ENCODE measurements at regions not wholly inside any gene's neighbourhood (a gene's known extent, or its start where the extent isn't known, plus 50 kb on each side); places are given as distances from the start of the nearest gene placed in this dataset.

DNA sequence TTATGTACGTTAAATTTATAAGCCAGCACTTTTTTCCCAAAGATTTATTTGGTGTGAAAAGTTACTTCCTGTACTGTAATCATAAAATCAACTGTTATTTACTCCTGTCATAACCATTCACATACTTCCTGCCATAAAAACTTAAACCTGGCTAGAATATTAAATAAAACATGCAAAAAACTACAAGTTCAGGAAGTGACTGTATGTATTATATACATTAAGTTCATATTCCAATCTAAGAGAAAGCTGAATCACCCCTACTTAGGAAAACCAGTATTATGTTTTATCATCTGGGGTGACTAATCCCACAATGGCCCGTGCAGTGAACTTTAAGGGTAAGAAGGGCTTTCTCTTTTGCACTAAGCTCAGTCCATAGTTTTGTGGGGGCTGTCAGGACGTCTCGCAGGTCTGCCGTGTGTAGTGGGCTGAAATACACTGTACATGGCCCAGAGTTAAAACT, 183.7 kb upstream of the KLF14 start:
- peak in 2 of 3 donors; percentile 65 to 76 for DNase-seq
- POLR2A ChIA-PET = no interaction called here
- H3K9me3 ChIP-seq (ENCODE audit: control extremely low read depth in 1 of 5, control insufficient read depth in 4 of 5, insufficient read depth in 2 of 5, low read depth in 1 of 5, low read length in 4 of 5) = no peaks in the 10 kb centered on the region
- H3K36me3 ChIP-seq (ENCODE audit: control insufficient read depth in 4 of 4, insufficient read depth in 4 of 4, low read length in 3 of 4) = peaks cover 0 to 45% (median 6%) of the 10 kb centered on the region in 4 experiments
- no peaks in the 10 kb centered on the region for H3K27me3 ChIP-seq (replicated peaks in 2 of 5; ENCODE audit: control insufficient read depth in 4 of 5, insufficient read depth in 5 of 5, low read length in 4 of 5)
- no peak overlapping the region for H3K27ac ChIP-seq (ENCODE audit: insufficient read depth in 1 of 2, low read depth in 1 of 2, low read length in 2 of 2, poor library complexity in 1 of 2, severe bottlenecking in 2 of 2)
- H3K4me3 ChIP-seq (ENCODE audit: control insufficient read depth in 1 of 7, extremely low read depth in 1 of 7, insufficient read depth in 4 of 7, low read depth in 2 of 7, low read length in 6 of 7) = peak overlapping the region in 1 of 7 experiments; percentile 2
- H3K4me1 ChIP-seq (ENCODE audit: control extremely low read depth in 1 of 4, control insufficient read depth in 4 of 4, insufficient read depth in 4 of 4, low read length in 3 of 4) = peaks cover 14 to 58% (median 37%) of the 10 kb centered on the region in 4 experiments
- WGBS (ENCODE audit: insufficient coverage) = 50% methylated on average over 4 of the region's 5 CpGs
- CTCF ChIA-PET = interaction anchor here (0.7 to 2.4 kb wide), 4 partner anchors 9 to 78 kb away, joined by 3 to 15 read pairs (median 4); no protein-coding TSS in a partner anchor

DNA sequence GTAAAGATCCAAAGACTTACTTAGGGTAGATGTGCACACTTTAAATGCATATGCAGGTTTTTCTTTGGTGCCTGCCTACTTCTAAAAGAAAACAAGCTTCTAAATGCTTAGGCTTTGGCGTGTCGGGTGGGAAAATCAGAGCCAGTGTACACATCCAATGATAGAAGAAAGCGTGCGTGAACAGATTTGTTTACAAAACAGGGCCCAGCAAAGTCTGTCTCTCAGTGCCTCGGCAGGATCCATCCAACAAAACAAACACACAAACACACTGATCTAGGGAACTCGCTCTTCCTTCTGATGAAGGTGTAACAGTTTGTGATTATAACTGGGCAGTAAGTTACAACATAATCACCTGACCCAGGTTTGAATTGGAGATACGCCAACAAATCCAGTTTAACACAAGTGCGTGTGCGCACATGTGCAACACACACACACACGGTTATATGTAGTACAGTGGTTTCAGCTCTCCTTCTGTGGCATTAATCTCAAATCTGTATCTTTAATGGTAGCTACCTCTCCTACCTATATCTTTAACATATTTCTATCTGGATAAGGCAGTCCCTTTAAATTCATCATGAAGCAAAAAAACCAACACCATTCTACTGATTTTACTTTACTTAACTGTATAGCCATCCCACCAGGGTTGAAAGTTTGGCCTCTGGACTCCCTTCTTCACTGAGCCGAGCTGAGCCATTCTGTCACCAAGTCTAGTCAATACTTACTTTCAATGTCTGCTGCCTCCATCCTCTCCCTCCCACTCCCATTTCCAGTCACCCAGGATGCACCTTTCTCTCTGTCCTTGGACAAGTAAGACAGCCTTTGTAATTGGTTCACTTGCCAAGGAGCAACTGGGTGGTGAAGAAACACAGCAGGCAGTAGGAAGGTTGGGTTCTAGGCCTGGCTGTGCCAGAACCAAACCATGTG, 184.4 kb upstream of the KLF14 start:
- H3K4me3 ChIP-seq (ENCODE audit: control insufficient read depth in 1 of 7, extremely low read depth in 1 of 7, insufficient read depth in 4 of 7, low read depth in 2 of 7, low read length in 6 of 7) = peak overlapping the region in 1 of 7 experiments; percentile 2
- H3K27ac ChIP-seq (ENCODE audit: insufficient read depth in 1 of 2, low read depth in 1 of 2, low read length in 2 of 2, poor library complexity in 1 of 2, severe bottlenecking in 2 of 2) = peak overlapping the region in 1 of 2 experiments; percentile 1
- no peaks in the 10 kb centered on the region for H3K27me3 ChIP-seq (replicated peaks in 2 of 5; ENCODE audit: control insufficient read depth in 4 of 5, insufficient read depth in 5 of 5, low read length in 4 of 5)
- H3K4me1 ChIP-seq (ENCODE audit: control extremely low read depth in 1 of 4, control insufficient read depth in 4 of 4, insufficient read depth in 4 of 4, low read length in 3 of 4) = peaks cover 14 to 52% (median 32%) of the 10 kb centered on the region in 4 experiments
- 93% methylated on average over 8 of the region's 11 CpGs for WGBS (ENCODE audit: insufficient coverage)
- DNase-seq = no peak
- H3K9me3 ChIP-seq (ENCODE audit: control extremely low read depth in 1 of 5, control insufficient read depth in 4 of 5, insufficient read depth in 2 of 5, low read depth in 1 of 5, low read length in 4 of 5) = no peaks in the 10 kb centered on the region
- H3K36me3 ChIP-seq (ENCODE audit: control insufficient read depth in 4 of 4, insufficient read depth in 4 of 4, low read length in 3 of 4) = peaks cover 0 to 46% (median 6%) of the 10 kb centered on the region in 4 experiments
- POLR2A ChIA-PET = no interaction called here
- CTCF ChIA-PET = interaction anchor here (0.7 to 2.4 kb wide), 4 partner anchors 9 to 77 kb away, joined by 3 to 15 read pairs (median 4); no protein-coding TSS in a partner anchor

DNA sequence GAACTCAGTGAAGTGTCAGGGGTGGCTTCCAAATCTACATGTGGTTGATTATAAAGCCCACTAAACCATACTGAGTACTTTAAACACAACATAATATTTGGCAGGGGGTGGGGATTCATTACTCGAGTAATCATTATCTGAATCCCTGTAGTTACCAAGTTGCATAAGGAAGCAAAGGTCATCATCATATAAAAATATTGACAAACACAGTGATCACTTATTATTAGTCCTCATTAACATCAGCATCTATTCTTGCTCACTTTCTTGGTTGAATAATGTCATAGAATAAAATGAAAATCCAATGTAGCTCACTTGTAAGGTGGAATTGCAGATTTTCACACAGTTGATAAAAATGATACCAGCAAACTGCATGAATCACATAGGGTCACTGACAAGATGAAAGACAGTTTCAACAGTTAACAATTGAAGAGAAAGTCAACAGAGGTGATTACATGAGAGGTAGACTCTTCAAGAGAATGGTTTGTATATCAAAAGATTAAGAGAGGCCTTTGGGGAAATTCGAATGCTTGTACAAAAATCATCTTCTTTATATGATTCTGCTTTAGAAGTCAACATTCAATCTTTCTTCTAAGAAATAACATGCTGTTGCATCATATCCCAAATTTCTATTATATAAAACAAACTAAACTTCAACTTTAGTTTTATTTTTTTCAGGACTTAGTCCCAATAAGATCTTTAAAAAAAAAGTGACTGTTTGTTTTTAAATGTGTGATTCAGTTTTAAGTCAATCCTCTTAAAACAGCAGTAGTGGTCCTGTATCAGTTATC, 185.5 kb upstream of the KLF14 start:
- no CpG with 5 or more reads among the region's 2 CpGs for WGBS (ENCODE audit: insufficient coverage)
- ChIA-PET POLR2A (no interaction called here), CTCF (interaction anchor here (2.4 kb wide), 1 partner anchor 12 kb away, joined by 15 read pairs; no protein-coding TSS in a partner anchor)
- Histone ChIP-seq H3K4me3 (ENCODE audit: control insufficient read depth in 1 of 7, extremely low read depth in 1 of 7, insufficient read depth in 4 of 7, low read depth in 2 of 7, low read length in 6 of 7) (no peak overlapping the region), H3K9me3 (ENCODE audit: control extremely low read depth in 1 of 5, control insufficient read depth in 4 of 5, insufficient read depth in 2 of 5, low read depth in 1 of 5, low read length in 4 of 5) (no peaks in the 10 kb centered on the region), H3K4me1 (ENCODE audit: control extremely low read depth in 1 of 4, control insufficient read depth in 4 of 4, insufficient read depth in 4 of 4, low read length in 3 of 4) (peaks cover 6 to 49% (median 26%) of the 10 kb centered on the region in 4 experiments), H3K27me3 (replicated peaks in 2 of 5; ENCODE audit: control insufficient read depth in 4 of 5, insufficient read depth in 5 of 5, low read length in 4 of 5) (no peaks in the 10 kb centered on the region), H3K36me3 (ENCODE audit: control insufficient read depth in 4 of 4, insufficient read depth in 4 of 4, low read length in 3 of 4) (peaks cover 0 to 52% (median 6%) of the 10 kb centered on the region in 4 experiments), H3K27ac (ENCODE audit: insufficient read depth in 1 of 2, low read depth in 1 of 2, low read length in 2 of 2, poor library complexity in 1 of 2, severe bottlenecking in 2 of 2) (no peak overlapping the region)
- DNase-seq = no peak

DNA sequence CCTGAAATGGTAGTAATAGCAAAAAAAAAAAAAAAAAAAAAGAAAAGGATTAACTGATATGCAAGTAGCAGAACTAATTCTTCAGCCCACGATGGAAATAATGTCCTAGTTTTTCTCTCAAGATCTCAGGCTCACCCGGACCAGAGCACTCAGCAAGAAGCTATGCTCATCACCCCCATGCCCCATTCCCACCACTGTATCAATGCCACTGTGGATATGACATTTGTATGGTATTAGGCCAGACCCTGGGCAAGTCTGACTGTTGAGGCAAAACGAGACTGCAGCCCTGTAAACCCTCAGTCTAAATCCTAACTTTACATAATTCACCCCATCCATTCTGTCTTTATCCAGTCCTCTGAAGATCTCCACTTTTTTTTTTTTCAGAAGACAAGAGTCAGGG, 186.1 kb upstream of the KLF14 start:
- Histone ChIP-seq H3K36me3 (ENCODE audit: control insufficient read depth in 4 of 4, insufficient read depth in 4 of 4, low read length in 3 of 4) (peaks cover 0 to 54% (median 6%) of the 10 kb centered on the region in 4 experiments), H3K27ac (ENCODE audit: insufficient read depth in 1 of 2, low read depth in 1 of 2, low read length in 2 of 2, poor library complexity in 1 of 2, severe bottlenecking in 2 of 2) (no peak overlapping the region), H3K4me3 (ENCODE audit: control insufficient read depth in 1 of 7, extremely low read depth in 1 of 7, insufficient read depth in 4 of 7, low read depth in 2 of 7, low read length in 6 of 7) (no peak overlapping the region), H3K27me3 (replicated peaks in 2 of 5; ENCODE audit: control insufficient read depth in 4 of 5, insufficient read depth in 5 of 5, low read length in 4 of 5) (no peaks in the 10 kb centered on the region), H3K4me1 (ENCODE audit: control extremely low read depth in 1 of 4, control insufficient read depth in 4 of 4, insufficient read depth in 4 of 4, low read length in 3 of 4) (peaks cover 3 to 49% (median 27%) of the 10 kb centered on the region in 4 experiments), H3K9me3 (ENCODE audit: control extremely low read depth in 1 of 5, control insufficient read depth in 4 of 5, insufficient read depth in 2 of 5, low read depth in 1 of 5, low read length in 4 of 5) (no peaks in the 10 kb centered on the region)
- no peak for DNase-seq
- ChIA-PET POLR2A (no interaction called here), CTCF (no interaction called here)
- 100% methylated on average over 2 of the region's 3 CpGs for WGBS (ENCODE audit: insufficient coverage)

DNA sequence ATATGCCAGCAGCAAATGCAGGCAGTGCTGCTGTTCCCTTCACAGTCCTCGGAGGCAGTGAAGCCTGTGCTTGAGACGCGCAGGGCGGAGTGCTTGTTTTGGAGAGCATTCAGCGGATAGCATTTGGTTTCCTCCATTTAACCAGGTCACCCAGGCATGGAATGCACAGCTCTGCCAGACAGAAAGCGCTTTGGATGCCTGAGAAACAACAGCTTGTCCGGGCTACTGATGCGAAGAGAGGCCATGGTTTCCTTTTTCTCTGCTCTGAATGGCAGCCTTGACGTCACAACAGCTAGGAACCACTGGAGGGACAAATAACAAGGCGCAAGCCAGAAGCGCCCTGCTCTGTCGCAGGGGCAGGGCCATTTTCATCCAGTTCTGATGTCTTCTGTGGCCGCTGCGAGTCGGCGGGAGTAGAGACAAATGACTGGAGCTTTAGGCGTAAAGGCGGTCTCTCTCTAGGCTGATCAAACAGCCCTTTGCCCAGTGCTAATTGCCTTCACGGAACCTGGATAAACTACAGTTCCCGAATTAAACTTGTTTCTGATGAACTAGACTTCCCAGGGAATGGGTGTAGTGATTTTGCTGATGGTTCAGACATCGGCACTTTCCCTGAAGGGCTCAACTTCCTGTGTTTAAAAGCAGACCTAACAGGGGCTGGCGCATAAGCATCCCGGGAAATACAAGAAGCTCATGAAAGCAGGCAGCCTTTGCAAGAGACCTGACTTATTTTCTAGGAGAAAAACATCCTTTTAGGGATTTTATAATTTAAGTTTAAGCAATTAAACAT, 187.6 kb upstream of the KLF14 start:
- H3K27ac ChIP-seq (ENCODE audit: insufficient read depth in 1 of 2, low read depth in 1 of 2, low read length in 2 of 2, poor library complexity in 1 of 2, severe bottlenecking in 2 of 2) = no peak overlapping the region
- H3K36me3 ChIP-seq (ENCODE audit: control insufficient read depth in 4 of 4, insufficient read depth in 4 of 4, low read length in 3 of 4) = peaks cover 0 to 51% (median 6%) of the 10 kb centered on the region in 4 experiments
- H3K9me3 ChIP-seq (ENCODE audit: control extremely low read depth in 1 of 5, control insufficient read depth in 4 of 5, insufficient read depth in 2 of 5, low read depth in 1 of 5, low read length in 4 of 5) = no peaks in the 10 kb centered on the region
- no peaks in the 10 kb centered on the region for H3K27me3 ChIP-seq (replicated peaks in 2 of 5; ENCODE audit: control insufficient read depth in 4 of 5, insufficient read depth in 5 of 5, low read length in 4 of 5)
- CTCF ChIA-PET = interaction anchor here (0.7 to 2.4 kb wide), 4 partner anchors 24 to 61 kb away, joined by 3 to 10 read pairs (median 4); no protein-coding TSS in a partner anchor
- H3K4me3 ChIP-seq (ENCODE audit: control insufficient read depth in 1 of 7, extremely low read depth in 1 of 7, insufficient read depth in 4 of 7, low read depth in 2 of 7, low read length in 6 of 7) = no peak overlapping the region
- 96% methylated on average over 19 of the region's 23 CpGs for WGBS (ENCODE audit: insufficient coverage)
- peaks cover 9 to 50% (median 38%) of the 10 kb centered on the region in 4 experiments for H3K4me1 ChIP-seq (ENCODE audit: control extremely low read depth in 1 of 4, control insufficient read depth in 4 of 4, insufficient read depth in 4 of 4, low read length in 3 of 4)
- no peak for DNase-seq
- POLR2A ChIA-PET = interaction anchor here (0.7 kb wide), 1 partner anchor 142 kb away, joined by 4 read pairs; no protein-coding TSS in a partner anchor
